ENCODE measurements at regions not wholly inside any gene's neighbourhood (a gene's known extent, or its start where the extent isn't known, plus 50 kb on each side); places are given as distances from the start of the nearest gene placed in this dataset.

- TF ChIP-seq, protein P1, sequence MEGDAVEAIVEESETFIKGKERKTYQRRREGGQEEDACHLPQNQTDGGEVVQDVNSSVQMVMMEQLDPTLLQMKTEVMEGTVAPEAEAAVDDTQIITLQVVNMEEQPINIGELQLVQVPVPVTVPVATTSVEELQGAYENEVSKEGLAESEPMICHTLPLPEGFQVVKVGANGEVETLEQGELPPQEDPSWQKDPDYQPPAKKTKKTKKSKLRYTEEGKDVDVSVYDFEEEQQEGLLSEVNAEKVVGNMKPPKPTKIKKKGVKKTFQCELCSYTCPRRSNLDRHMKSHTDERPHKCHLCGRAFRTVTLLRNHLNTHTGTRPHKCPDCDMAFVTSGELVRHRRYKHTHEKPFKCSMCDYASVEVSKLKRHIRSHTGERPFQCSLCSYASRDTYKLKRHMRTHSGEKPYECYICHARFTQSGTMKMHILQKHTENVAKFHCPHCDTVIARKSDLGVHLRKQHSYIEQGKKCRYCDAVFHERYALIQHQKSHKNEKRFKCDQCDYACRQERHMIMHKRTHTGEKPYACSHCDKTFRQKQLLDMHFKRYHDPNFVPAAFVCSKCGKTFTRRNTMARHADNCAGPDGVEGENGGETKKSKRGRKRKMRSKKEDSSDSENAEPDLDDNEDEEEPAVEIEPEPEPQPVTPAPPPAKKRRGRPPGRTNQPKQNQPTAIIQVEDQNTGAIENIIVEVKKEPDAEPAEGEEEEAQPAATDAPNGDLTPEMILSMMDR (IDR thresholded peaks at IDR 0.05; ENCODE audit: control extremely low read depth, extremely low read depth): no peak
- Histone ChIP-seq H3K27me3 (ENCODE audit: control insufficient read depth in 3 of 3, insufficient read depth in 3 of 3, low read length in 2 of 3) (no peaks in the 10 kb centered on the region), H3K9me3 (ENCODE audit: control insufficient read depth in 4 of 4, insufficient read depth in 3 of 4, low read length in 3 of 4) (peaks cover 0 to 2% (median 0%) of the 10 kb centered on the region in 4 donors), H3K4me3 (no peak overlapping the region), H3K9ac (ENCODE audit: insufficient read depth in 1 of 2, low read length in 2 of 2) (no peak overlapping the region), H3K36me3 (ENCODE audit: control insufficient read depth in 4 of 4, insufficient read depth in 4 of 4, low read length in 4 of 4) (no peaks in the 10 kb centered on the region), H3K4me1 (ENCODE audit: control insufficient read depth in 5 of 5, insufficient read depth in 5 of 5, low read length in 5 of 5) (peaks cover 0 to 18% (median 0%) of the 10 kb centered on the region in 5 donors), H3K27ac (ENCODE audit: low read depth in 1 of 2, low read length in 1 of 2) (no peak overlapping the region)
- DNase-seq: no peak
- no peak for ATAC-seq (ENCODE audit: insufficient read depth, low FRiP score)
- WGBS, 2 donors: 79 to 80% methylated on average over 3 of the region's 3 CpGs
Measured at GRCh38 chr19:31611046-31611877, 262.0 kb upstream of the TSHZ3 start.

DNA sequence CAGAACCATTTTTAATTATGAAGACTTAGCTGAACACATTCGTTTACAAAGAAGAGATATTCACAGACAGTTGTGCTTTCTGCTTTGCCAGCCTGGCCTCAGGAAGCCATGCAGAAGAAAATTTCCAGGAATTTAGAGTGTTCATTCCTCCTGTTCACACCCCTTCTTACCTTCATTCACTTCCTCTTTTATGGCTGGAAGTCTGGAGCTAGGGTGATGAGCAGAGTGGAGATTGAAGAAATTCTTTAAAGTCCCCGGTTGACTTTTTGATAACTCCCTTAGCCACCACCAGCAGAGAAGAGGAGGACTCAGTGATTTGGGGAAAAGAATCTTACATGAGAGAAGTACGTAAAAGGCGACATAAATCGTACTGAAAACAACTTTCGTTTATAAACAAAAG, 263.6 kb upstream of the TSHZ3 start:
- WGBS, 2 donors: 77 to 82% methylated on average over 6 of the region's 6 CpGs
- H3K4me1 ChIP-seq (ENCODE audit: control insufficient read depth in 5 of 5, insufficient read depth in 5 of 5, low read length in 5 of 5): peaks cover 0 to 18% (median 0%) of the 10 kb centered on the region in 5 donors

DNA sequence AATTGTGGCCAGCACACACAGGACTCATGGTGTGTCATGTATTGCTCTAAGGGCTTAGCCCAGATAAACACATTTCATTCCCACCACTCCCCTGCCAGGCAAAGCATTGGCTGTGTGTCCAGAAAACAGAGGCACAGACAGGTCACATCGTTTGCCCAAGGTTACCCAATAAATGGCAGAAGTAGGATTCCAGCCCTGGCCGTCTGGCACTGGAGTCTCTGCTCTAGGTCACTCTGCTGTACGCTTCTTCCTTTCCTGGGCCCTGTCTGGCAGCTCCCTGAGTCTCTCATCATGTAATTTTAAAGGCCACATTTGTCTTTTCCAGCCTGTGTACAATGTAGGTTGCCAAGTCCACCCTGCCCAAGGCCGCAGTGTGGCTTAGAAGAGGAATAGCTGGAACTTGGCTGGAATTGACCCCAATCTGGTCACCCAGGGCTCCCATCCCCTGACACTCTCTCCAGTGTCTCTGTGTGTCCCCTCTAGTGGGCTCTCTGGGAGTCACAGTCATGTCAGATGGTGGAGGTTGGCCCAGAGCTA, 264.5 kb upstream of the TSHZ3 start:
- Histone ChIP-seq H3K9me3 (ENCODE audit: control insufficient read depth in 4 of 4, insufficient read depth in 3 of 4, low read length in 3 of 4) (peaks cover 0 to 2% (median 0%) of the 10 kb centered on the region in 4 donors), H3K9ac (ENCODE audit: insufficient read depth in 1 of 2, low read length in 2 of 2) (no peak overlapping the region), H3K4me3 (no peak overlapping the region), H3K36me3 (ENCODE audit: control insufficient read depth in 4 of 4, insufficient read depth in 4 of 4, low read length in 4 of 4) (no peaks in the 10 kb centered on the region), H3K27me3 (ENCODE audit: control insufficient read depth in 3 of 3, insufficient read depth in 3 of 3, low read length in 2 of 3) (no peaks in the 10 kb centered on the region), H3K4me1 (ENCODE audit: control insufficient read depth in 5 of 5, insufficient read depth in 5 of 5, low read length in 5 of 5) (peaks cover 0 to 18% (median 0%) of the 10 kb centered on the region in 5 donors), H3K27ac (ENCODE audit: low read depth in 1 of 2, low read length in 1 of 2) (no peak overlapping the region)
- TF ChIP-seq, protein P1 (IDR thresholded peaks at IDR 0.05; ENCODE audit: control extremely low read depth, extremely low read depth): no peak
- DNase-seq (peak in 2 of 3 donors; percentile 78 to 85), ATAC-seq (ENCODE audit: insufficient read depth, low FRiP score) (no peak)
- 70 to 84% methylated on average over 4 of the region's 4 CpGs for WGBS, 2 donors

More for the DNA sequence above, 263.6 kb upstream of the TSHZ3 start:
- no peak for ATAC-seq (ENCODE audit: insufficient read depth, low FRiP score)
- Histone ChIP-seq H3K27ac (ENCODE audit: low read depth in 1 of 2, low read length in 1 of 2) (no peak overlapping the region), H3K9me3 (ENCODE audit: control insufficient read depth in 4 of 4, insufficient read depth in 3 of 4, low read length in 3 of 4) (peaks cover 0 to 2% (median 0%) of the 10 kb centered on the region in 4 donors), H3K36me3 (ENCODE audit: control insufficient read depth in 4 of 4, insufficient read depth in 4 of 4, low read length in 4 of 4) (no peaks in the 10 kb centered on the region), H3K9ac (ENCODE audit: insufficient read depth in 1 of 2, low read length in 2 of 2) (no peak overlapping the region), H3K27me3 (ENCODE audit: control insufficient read depth in 3 of 3, insufficient read depth in 3 of 3, low read length in 2 of 3) (no peaks in the 10 kb centered on the region), H3K4me3 (no peak overlapping the region)
- no peak for DNase-seq
- TF ChIP-seq, protein P1 (IDR thresholded peaks at IDR 0.05; ENCODE audit: control extremely low read depth, extremely low read depth): no peak

Data from lung (tissue), 11 donors.